Stimulated activated memory B cell treated with anti-CD40 and anti-IgM and Interleukin-4, amounts not matched to agents 10 μg/mL and 1 μg/mL and 100 μg/mL, for 72 hours (primary cell): ENCODE measurements at regions not wholly inside any gene's neighbourhood (a gene's known extent, or its start where the extent isn't known, plus 50 kb on each side); places are given as distances from the start of the nearest gene placed in this dataset.

Source experiments
- ATAC-seq: fragments of 150-1000 bp; cut with Tn5 transposase; 2 replicates; pipeline ENCODE4 v1.10.0; 2021
- H3K27ac Mint-ChIP-seq: one replicate; pipeline ENCODE4 v1.8.0; 2022; ENCODE audit warnings: mild to moderate bottlenecking, mixed read lengths
- H3K27me3 Mint-ChIP-seq: one replicate; pipeline ENCODE4 v1.8.0; 2022; ENCODE audit warnings: mixed read lengths
- H3K36me3 Mint-ChIP-seq: one replicate; pipeline ENCODE4 v1.8.0; 2022; ENCODE audit warnings: mixed read lengths
- H3K4me1 Mint-ChIP-seq: one replicate; pipeline ENCODE4 v1.8.0; 2022; ENCODE audit warnings: mixed read lengths
- H3K4me3 Mint-ChIP-seq: one replicate; pipeline ENCODE4 v1.8.0; 2022; ENCODE audit warnings: mild to moderate bottlenecking, moderate library complexity, mixed read lengths
- H3K9me3 Mint-ChIP-seq: one replicate; pipeline ENCODE4 v1.8.0; 2022; ENCODE audit warnings: mixed read lengths

DNA sequence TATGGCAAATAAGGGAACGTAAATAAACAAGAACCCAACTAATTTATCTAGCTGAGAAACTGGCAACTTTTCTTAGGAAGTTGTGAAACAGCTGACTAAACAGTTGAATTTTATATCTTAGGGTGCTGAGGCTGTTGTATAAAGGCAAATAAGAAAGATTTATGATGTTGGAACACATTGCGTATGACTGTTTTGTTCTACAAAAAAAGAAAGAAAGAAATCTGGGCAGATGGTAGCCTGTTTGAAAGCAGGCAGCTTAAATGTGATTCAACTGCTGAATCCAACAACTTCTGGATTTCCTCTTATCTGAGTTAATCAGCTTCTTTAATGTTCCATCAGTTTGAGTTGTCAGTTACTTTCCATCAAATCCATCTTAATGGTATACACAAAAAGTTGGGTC, 214.5 kb downstream of the SNX13 start:
- Mint-ChIP-seq H3K27ac (no peak overlapping the region), H3K36me3 (no peaks in the 10 kb centered on the region), H3K4me3 (no peak overlapping the region), H3K9me3 (no peaks in the 10 kb centered on the region), H3K27me3 (no peaks in the 10 kb centered on the region), H3K4me1 (no peaks in the 10 kb centered on the region)
- ATAC-seq: no peak

DNA sequence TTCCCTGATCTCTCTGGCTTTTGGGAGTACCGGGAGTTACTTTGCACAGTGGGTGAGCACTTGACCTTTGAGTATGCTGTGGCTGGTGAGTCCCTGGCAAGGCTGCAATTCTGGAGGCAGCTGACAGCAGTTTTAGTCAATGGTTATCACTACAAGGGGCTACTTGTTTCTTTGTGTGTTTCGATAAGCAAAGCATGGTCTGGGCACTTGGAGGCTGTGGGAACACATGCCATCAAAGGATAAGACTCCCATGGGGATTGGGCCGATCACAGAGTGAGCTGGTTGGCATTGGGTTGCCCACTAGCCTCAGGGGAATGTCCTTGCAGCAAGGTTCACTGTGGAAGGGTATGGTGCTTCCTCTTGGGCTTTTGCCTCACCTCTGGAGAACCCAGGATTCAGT, 208.2 kb downstream of the SNX13 start:
- peaks cover 8% of the 10 kb centered on the region for H3K27me3 Mint-ChIP-seq
- H3K27ac Mint-ChIP-seq: no peak overlapping the region
- no peak for ATAC-seq
- no peaks in the 10 kb centered on the region for H3K4me1 Mint-ChIP-seq
- H3K9me3 Mint-ChIP-seq: peaks cover 8% of the 10 kb centered on the region
- no peaks in the 10 kb centered on the region for H3K36me3 Mint-ChIP-seq
- H3K4me3 Mint-ChIP-seq: no peak overlapping the region
